ENCODE measurements at regions not wholly inside any gene's neighbourhood (a gene's known extent, or its start where the extent isn't known, plus 50 kb on each side); places are given as distances from the start of the nearest gene placed in this dataset.
A peak's percentile ranks its signal among the peaks of the same experiment; 100 is the strongest.
"Not testable (repeated sequence)": the region's sequence is repeated elsewhere in the genome, so short reads cannot be mapped to it uniquely, and the experiment has no call there.

- no peak for DNase-seq
Measured at GRCh38 chr6:137625100-137625661, 131.0 kb upstream of the OLIG3 start.

- DNase-seq = no peak
Measured at GRCh38 chr6:137625808-137626207, 131.6 kb upstream of the OLIG3 start.

GRCh38 chr6:137630666-137631065 is 136.5 kb upstream of the OLIG3 start:
- DNase-seq = no peak

- DNase-seq = no peak
Measured at GRCh38 chr6:137631323-137631722, 137.1 kb upstream of the OLIG3 start.

- DNase-seq = not testable (repeated sequence)
Measured at GRCh38 chr6:137634177-137634576, 140.0 kb upstream of the OLIG3 start.

- no peak for DNase-seq
Measured at GRCh38 chr6:137637121-137637520, 142.9 kb upstream of the OLIG3 start.

- DNase-seq = no peak
Measured at GRCh38 chr6:137638926-137639706, 144.9 kb upstream of the OLIG3 start.

- DNase-seq = no peak
Measured at GRCh38 chr6:137640086-137640485, 145.9 kb upstream of the OLIG3 start.

GRCh38 chr6:137641474-137642077 is 147.4 kb upstream of the OLIG3 start:
- DNase-seq = peak; percentile 40

- not testable (repeated sequence) for DNase-seq
Measured at GRCh38 chr6:137643210-137643609, 149.0 kb upstream of the OLIG3 start.

GRCh38 chr6:137643644-137644043 is 149.4 kb upstream of the OLIG3 start:
- DNase-seq = not testable (repeated sequence)

- DNase-seq = no peak
Measured at GRCh38 chr6:137645850-137646249, 151.7 kb upstream of the OLIG3 start.

GRCh38 chr6:137646484-137646883 is 152.3 kb upstream of the OLIG3 start:
- DNase-seq = no peak

GRCh38 chr6:137647762-137648447 is 153.7 kb upstream of the OLIG3 start:
- no peak for DNase-seq

GRCh38 chr6:137650720-137651119 is 156.5 kb upstream of the OLIG3 start:
- no peak for DNase-seq

GRCh38 chr6:137651178-137651577 is 157.0 kb upstream of the OLIG3 start:
- DNase-seq = no peak

- no peak for DNase-seq
Measured at GRCh38 chr6:137651591-137652335, 157.6 kb upstream of the OLIG3 start.

GRCh38 chr6:137652961-137653705 is 158.9 kb upstream of the OLIG3 start:
- DNase-seq = no peak

GRCh38 chr6:137653706-137654059 is 159.5 kb upstream of the OLIG3 start:
- DNase-seq = no peak

GRCh38 chr6:137654365-137654981 is 160.3 kb upstream of the OLIG3 start:
- no peak for DNase-seq

GRCh38 chr6:137655291-137655690 is 161.1 kb upstream of the OLIG3 start:
- no peak for DNase-seq

- DNase-seq = no peak
Measured at GRCh38 chr6:137656735-137657134, 162.5 kb upstream of the OLIG3 start.

All from NCI-H187 treated with DMSO at 0.1 percent for 48 hours (cell line).